ENCODE measurements at regions not wholly inside any gene's neighbourhood (a gene's known extent, or its start where the extent isn't known, plus 50 kb on each side); places are given as distances from the start of the nearest gene placed in this dataset.

- DNase-seq (ENCODE audit: low read depth in 2 of 3, low spot score in 1 of 3): no peak
Measured at GRCh38 chr11:23022854-23023253, 162.6 kb upstream of the CCDC179 start.

- DNase-seq (ENCODE audit: low read depth in 2 of 3, low spot score in 1 of 3): no peak
Measured at GRCh38 chr11:23023319-23023718, 163.0 kb upstream of the CCDC179 start.

GRCh38 chr11:23041001-23041503 lies 180.8 kb upstream of the CCDC179 start:
- no peak for DNase-seq (ENCODE audit: low read depth in 2 of 3, low spot score in 1 of 3)

DNA sequence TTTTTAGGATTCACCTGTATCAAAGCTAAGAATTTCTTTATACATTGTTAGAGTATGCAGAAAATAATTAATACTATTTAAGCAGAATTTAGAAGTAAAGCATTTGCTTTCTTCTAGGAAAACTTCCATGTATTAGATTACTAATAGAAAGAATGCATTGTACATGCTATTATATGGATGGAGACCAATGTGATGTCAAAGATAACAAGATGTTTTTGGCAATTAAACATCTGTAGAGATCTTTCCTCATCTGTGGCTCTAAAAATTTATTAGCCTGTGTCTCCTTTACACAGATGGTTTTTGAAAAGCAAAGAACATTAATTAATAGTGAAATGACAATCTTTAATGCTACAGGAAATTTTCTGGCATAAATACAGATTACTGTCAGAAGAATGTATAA lies 198.4 kb upstream of the CCDC179 start:
- DNase-seq (ENCODE audit: low read depth in 2 of 3, low spot score in 1 of 3): no peak

DNA sequence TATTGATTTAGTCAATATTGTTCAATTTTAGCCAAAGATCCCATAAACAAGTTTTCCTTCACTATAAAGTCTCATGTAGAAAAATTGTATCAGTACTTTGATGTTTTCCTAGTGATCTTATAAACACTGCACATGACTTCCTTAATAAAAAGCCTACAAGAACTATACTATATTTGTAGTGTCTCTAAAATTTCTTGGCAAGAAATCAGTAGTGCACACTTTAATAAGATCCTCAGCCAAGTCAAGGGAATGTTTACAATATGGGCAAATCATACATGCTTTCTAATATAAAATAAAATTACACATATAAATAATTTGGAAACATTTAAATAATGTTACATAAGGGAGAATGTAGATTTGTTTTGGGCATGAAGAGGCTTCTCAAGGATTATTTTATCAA lies 203.0 kb upstream of the CCDC179 start:
- no peak for DNase-seq (ENCODE audit: low read depth in 2 of 3, low spot score in 1 of 3)

DNA sequence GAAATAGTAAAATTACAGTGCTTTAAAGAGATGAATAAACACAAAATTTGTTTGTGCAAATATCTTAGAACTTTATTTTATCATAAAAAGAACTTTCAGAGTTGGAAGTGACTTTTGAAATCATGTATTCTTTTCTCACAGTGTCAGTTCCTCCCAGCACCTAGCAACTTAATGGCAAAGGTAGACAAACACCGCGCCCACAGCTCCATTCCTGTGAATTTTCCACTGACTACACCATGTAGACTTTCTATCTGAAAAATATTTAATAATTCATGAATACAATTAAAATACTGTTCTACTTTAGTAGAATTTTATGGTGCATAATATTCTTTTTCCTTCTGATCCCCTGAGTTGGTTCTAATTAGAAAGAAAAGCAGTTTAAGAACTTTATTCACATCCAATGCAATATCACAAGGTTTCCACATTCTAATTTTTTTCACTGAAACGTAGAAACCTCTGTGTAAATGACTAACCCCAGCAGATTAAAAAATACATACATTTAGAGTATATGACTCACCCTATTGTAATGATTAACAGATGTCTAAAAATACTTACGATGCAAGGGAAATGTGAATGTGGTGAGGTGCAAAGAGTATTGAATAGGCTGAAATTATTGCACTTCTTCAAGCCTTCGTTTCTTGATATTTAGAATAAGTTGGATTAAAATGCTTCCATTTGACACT lies 218.2 kb upstream of the CCDC179 start:
- no peak for DNase-seq (ENCODE audit: low read depth in 2 of 3, low spot score in 1 of 3)

GRCh38 chr11:23079382-23079813 lies 219.1 kb upstream of the CCDC179 start:
- no peak for DNase-seq (ENCODE audit: low read depth in 2 of 3, low spot score in 1 of 3)

GRCh38 chr11:23087407-23087806 lies 227.1 kb upstream of the CCDC179 start:
- DNase-seq (ENCODE audit: low read depth in 2 of 3, low spot score in 1 of 3): no peak

GRCh38 chr11:23090659-23091058 lies 230.4 kb upstream of the CCDC179 start:
- no peak for DNase-seq (ENCODE audit: low read depth in 2 of 3, low spot score in 1 of 3)

- no peak for DNase-seq (ENCODE audit: low read depth in 2 of 3, low spot score in 1 of 3)
Measured at GRCh38 chr11:23095650-23096189, 235.4 kb upstream of the CCDC179 start.

DNA sequence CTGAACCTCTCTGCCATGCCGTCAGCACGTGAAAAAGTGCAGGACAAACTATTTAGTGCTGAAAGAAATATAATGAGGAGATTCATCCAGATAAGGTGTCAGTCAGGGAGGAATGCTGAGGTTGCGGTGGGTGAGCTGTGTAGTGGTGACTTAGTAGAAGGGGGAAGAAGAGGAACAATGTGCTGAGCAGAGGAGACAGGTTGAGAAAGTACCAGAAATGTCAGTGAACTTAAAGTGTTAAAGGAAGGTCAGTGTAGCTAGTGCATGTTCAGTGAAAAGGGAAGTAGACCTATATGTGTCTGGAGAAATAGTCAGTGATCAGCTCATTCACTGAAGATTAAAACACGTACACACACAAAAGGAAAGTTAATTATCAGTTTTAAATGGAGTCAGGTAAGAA lies 237.6 kb upstream of the CCDC179 start:
- DNase-seq (ENCODE audit: low read depth in 2 of 3, low spot score in 1 of 3): no peak

GRCh38 chr11:23099256-23099655 lies 239.0 kb upstream of the CCDC179 start:
- DNase-seq (ENCODE audit: low read depth in 2 of 3, low spot score in 1 of 3): no peak

DNA sequence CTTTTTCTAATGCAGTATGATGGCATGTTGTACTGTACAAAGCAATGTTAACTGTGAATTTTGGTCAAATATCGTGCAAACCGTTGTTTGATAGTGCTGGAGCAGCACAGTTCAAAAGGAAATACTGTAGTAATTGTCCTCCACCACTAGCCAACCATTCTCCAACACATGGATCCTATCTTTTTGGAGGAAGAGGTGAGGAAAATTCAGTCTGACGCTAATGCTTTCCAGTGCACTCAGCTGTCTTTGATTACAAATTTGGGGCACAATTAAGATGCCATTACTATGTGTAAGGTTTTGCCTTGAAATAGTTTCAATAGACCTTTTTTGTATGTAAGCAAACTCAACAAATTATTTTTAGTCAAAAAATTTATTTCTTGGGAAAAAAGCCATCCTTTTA lies 240.5 kb upstream of the CCDC179 start:
- DNase-seq (ENCODE audit: low read depth in 2 of 3, low spot score in 1 of 3): no peak

- DNase-seq (ENCODE audit: low read depth in 2 of 3, low spot score in 1 of 3): no peak
Measured at GRCh38 chr11:23103416-23103815, 243.1 kb upstream of the CCDC179 start.

- DNase-seq (ENCODE audit: low read depth in 2 of 3, low spot score in 1 of 3): no peak
Measured at GRCh38 chr11:23111527-23111926, 251.3 kb upstream of the CCDC179 start.

GRCh38 chr11:23112390-23112789 lies 252.1 kb upstream of the CCDC179 start:
- DNase-seq (ENCODE audit: low read depth in 2 of 3, low spot score in 1 of 3): no peak

GRCh38 chr11:23112987-23113886 lies 253.0 kb upstream of the CCDC179 start:
- DNase-seq (ENCODE audit: low read depth in 2 of 3, low spot score in 1 of 3): no peak

DNA sequence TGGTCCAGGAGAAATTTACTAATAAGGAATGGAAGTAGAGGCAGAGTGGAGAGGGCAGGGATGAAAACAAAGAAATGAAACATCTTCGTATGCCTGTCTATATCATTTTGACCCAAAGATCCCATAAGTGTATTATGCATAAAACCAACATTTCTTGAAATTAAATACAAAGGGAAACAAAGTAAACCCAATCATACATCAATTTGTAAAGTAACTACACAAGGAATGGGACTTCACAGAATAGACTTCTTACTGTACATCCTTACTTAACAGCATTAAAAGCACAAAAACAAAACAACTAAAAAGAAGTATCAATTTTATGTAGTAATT lies 253.6 kb upstream of the CCDC179 start:
- DNase-seq (ENCODE audit: low read depth in 2 of 3, low spot score in 1 of 3): no peak

GRCh38 chr11:23123753-23124152 lies 263.5 kb upstream of the CCDC179 start:
- DNase-seq (ENCODE audit: low read depth in 2 of 3, low spot score in 1 of 3): no peak

- DNase-seq (ENCODE audit: low read depth in 2 of 3, low spot score in 1 of 3): no peak
Measured at GRCh38 chr11:23124249-23124648, 264.0 kb upstream of the CCDC179 start.

DNA sequence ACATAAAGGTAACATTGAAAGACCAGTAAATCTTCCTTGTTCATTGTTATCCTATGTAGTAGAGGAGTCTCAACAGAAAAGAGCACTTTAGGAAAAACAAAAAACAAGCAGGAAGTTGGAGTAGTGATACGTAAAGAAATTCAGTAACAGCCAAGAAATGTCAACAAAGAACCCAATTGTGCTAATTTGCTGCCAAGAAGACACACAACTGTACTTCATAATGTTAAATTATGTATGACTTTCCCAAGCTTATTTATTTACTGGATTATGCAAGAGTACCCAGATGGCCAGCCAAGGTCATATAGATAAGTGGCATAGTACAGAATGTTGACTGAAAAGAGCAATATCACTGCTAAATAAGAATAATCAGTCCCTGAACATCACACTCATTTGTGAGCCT lies 264.7 kb upstream of the CCDC179 start:
- DNase-seq (ENCODE audit: low read depth in 2 of 3, low spot score in 1 of 3): no peak

DNA sequence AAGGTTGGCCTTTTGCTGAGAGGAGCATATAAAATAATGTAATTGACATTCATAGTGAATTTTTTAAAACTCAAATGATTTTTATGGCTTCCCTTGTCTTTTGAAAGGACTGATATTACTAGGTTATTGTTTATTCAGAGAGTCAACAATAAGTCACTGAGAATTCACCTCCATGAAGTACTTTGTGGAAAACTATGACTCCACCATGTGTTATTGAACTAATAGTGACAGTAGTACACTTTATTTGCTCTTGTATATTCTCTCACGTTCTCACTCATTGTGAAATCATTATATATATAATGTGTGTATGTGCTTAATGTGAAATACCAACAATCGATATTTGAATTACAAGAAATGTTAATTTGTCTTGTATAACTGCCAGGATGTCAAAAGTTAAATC lies 267.4 kb upstream of the CCDC179 start:
- DNase-seq (ENCODE audit: low read depth in 2 of 3, low spot score in 1 of 3): no peak

All from stimulated activated CD4-positive, alpha-beta T cell treated with anti-CD3 and anti-CD28 coated beads, Interleukin-12 subunit alpha, Interleukin-12 subunit beta, amount 100 ng/mL, for 48 hours (primary cell).